ENCODE measurements at regions not wholly inside any gene's neighbourhood (a gene's known extent, or its start where the extent isn't known, plus 50 kb on each side); places are given as distances from the start of the nearest gene placed in this dataset.

DNA sequence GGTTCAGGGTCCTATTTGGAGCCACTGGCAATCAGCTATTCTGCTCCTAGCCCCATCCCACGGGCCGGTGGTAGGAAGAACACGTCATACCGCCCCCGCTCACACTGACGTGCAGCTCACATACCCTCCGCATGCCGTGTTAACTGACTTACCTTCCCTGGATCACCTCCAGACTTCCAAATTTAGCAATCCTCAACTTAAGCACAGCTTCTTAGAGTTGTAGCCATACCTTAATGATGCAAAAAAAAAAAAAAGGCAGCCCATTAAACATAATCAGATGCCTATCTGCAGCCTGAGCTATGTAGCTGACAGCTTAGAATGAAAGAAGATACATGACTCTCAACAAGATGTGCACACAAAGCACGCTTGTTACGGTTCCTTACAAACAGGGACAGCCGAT, 93.0 kb downstream of the IRX2 start:
- no peak for DNase-seq (ENCODE audit: low read depth in 2 of 2)

- no peak for DNase-seq (ENCODE audit: low read depth in 2 of 2)
Measured at GRCh38 chr5:2657151-2657550, 94.3 kb downstream of the IRX2 start.

DNA sequence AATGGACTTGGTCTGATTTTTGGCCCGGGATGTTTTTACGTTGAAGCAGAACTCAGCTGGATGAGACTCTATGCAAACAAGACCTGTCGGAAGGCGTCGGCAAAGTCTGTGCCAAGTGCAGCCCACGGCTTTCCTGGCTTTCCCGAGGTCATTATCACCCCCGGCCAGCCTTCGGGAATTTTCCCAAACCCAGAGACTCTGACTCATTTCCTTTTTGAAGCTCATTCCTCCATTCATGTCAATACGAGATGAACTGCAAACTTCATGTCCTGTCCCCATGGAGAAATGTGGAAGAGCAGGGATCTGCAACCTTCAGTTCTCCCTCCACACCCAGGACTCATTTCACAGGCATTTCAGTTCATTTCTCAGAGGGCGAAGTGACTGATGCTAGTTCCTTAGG, 95.3 kb downstream of the IRX2 start:
- DNase-seq (ENCODE audit: low read depth in 2 of 2) = no peak

- DNase-seq (ENCODE audit: low read depth in 2 of 2) = no peak
Measured at GRCh38 chr5:2653991-2654390, 97.5 kb downstream of the IRX2 start.

- no peak for DNase-seq (ENCODE audit: low read depth in 2 of 2)
Measured at GRCh38 chr5:2651116-2651515, 100.4 kb downstream of the IRX2 start.

DNA sequence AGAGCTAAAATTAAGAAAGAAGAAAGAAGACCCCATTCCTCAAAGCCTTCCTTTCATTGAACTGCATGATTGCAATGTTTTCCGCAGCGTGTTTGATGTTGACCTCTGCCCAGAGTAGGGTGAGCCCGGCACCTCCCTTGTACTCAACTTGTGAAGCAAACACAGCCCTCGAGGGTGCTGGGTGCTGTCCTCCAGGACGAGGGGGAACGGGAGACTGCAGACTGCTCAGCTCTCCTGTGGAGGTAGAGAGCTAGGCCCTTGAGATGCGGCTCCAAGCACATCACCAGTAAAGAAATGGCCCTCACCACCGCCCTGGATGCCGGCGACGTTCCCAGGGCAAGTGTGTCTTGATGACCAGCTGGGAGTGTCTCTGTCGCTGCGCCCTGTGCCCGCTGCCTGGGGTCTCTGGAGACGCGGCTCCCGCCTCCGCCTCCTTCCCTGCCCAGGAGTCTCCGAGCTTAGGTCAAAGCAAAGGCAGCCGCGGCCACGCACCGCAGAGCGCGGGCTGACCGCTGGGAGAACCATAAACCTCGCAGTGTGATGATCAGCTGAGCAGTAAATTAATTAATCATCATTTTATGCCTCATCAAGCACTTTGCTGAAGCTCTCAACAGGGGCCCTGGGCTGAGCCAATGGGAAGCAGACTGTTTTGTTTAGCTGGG, 108.7 kb downstream of the IRX2 start:
- no peak for DNase-seq (ENCODE audit: low read depth in 2 of 2)

DNA sequence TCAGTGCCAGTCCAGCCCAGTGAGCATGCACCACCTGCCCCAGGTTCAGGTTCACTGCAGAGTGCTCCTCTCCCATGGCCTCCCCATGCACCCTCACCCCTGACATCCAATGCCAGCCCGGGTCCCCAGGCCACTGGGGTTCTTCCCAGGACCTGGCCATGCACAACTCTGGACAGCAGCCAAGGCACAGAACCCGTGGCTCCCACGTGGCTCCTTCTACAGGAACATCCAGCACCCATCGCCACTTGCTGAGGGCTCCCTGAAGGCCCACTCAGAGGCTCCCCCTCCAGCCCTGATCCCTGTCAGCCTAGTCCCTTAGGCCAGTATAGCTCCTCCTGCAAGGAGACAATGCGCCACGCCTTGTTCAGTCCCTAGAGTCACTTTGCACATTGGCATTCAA, 110.8 kb downstream of the IRX2 start:
- DNase-seq (ENCODE audit: low read depth in 2 of 2) = no peak

- DNase-seq (ENCODE audit: low read depth in 2 of 2) = no peak
Measured at GRCh38 chr5:2639425-2639824, 112.1 kb downstream of the IRX2 start.

DNA sequence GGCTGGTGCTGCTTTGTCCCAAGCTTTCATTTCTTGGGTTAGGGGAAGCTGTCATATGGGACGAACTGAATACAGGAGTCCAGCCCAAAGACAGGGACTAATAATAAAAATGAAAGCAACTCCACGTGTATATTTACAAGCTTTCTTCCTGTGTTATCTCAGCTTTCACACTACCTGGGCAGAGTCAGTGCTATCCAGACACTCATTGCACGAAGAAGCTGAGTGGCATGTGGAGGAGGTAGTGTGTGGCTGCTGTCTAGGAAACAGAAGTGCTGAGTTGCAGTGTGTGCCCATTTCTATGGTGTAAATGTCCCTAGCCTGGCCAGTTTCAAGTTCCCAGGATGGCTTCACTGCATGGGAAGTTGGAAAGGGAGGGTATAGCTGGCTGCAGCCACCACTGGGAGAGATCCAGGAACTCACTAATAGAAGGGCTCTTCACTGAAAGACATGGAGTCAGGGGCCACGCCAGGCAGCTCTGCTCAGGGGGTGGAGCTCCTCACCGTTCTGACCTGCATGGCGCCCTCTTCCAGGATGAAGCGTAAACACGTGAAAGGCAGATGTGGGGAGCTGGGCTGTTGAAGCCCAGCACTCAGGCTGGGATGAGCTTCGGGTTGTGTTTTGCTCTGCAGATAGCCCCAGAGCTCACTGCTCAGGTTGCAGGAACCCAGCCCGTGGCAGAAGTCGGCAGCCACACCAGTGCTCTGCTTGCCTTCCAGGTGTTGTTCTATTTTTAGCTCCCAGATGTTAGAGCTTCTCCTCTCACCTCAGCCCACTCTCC, 116.9 kb downstream of the IRX2 start:
- no peak for DNase-seq (ENCODE audit: low read depth in 2 of 2)

DNA sequence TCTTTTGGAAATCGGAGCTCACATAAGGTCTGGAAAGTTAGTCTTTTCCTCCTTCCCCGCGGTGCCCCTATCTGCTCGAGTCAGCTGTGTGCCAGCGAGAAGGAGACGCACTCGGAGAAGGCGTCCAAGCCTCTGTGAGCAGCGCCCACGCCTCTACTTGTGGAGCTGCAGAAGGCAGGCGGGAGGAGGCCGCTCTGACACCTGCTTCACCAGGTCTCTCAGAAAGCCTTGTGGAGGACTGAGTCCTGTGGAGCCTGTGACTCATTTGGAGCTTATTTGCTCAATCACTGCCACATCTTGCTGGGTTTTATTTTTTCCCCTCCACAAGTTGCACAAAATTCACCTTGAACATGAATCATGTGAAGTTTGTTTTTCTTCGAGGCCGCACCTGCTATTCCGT, 117.5 kb downstream of the IRX2 start:
- DNase-seq (ENCODE audit: low read depth in 2 of 2) = no peak

DNA sequence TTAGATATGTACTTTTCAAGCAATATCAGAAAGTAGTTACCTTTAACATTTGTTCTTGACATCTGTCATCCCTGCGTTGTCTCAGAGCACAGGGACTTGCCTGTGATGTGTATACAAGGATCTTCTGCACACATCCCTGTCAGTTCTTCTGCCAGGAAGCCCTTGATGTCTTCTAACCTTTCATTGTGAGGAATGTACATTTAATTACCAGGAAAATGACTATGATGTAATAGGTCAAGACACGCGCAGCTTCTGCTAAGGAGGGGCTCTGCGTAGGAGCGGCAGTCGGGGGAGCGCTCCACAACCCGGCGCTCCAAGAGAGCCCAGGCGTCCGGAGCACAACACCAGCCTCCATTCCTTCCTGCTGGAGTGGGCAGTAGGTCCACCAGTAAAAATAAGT, 119.7 kb downstream of the IRX2 start:
- no peak for DNase-seq (ENCODE audit: low read depth in 2 of 2)

GRCh38 chr5:2629045-2629444, 122.4 kb downstream of the IRX2 start:
- DNase-seq (ENCODE audit: low read depth in 2 of 2) = no peak

DNA sequence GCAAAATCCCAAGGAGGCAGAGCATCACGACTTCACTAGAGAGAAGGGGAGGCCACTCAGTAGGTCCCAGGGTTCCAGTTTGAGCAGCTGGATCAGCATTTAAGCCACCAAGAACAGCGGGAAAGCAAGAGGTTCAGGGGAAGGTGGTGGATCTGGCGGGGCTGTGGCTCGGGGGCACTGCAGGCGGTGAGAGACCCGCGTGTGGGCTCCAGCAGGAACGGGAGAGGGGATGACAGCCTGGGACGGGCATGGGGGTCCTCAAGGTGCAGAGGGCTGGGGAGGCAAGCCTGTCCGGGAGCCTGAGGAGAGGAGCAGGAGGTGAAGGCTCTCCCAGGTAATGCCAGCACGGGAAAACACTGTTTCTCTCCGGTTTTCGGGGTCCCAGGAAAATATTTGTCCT, 123.6 kb downstream of the IRX2 start:
- no peak for DNase-seq (ENCODE audit: low read depth in 2 of 2)

DNA sequence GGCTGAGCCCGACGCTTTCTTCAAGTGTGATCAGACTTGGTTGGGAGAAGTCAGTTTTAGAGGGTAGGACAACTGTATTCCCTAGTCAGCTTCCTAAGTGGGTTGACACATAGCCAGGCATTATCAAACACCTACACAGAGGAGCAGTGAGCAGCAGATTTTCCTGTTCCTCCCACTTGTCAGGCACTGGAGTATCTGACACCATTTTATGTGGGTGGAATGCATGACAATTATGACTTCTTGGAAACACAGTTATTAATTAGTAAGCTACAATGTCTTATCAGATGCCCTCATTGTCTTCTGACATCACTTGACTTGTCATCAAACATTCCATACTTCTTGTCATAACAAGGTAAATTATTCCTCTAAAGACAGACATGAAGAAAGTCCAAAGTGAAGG, 124.9 kb downstream of the IRX2 start:
- DNase-seq (ENCODE audit: low read depth in 2 of 2) = no peak

GRCh38 chr5:2622866-2623265, 128.6 kb downstream of the IRX2 start:
- no peak for DNase-seq (ENCODE audit: low read depth in 2 of 2)

GRCh38 chr5:2621631-2622030, 129.8 kb downstream of the IRX2 start:
- DNase-seq (ENCODE audit: low read depth in 2 of 2) = no peak

GRCh38 chr5:2619216-2619615, 132.3 kb downstream of the IRX2 start:
- DNase-seq (ENCODE audit: low read depth in 2 of 2) = no peak

DNA sequence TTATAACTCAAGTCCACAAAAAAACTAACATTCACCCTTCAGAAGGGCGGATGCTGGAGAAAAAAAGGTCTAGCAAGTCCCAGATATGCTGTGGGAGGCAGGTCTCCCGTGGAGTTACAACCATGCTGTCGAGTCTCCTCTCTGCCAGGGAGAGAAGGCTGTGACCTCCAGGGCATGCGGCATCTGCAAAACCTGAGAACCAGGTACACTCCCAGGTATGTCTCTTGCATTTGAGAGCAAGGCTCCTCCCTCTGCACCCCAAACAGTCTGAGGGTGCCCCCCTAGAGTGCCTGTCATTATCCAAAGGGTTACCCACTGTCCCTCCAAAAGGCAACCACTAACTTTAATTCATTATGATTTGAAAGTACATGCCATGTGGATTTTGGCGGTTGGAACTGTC, 134.0 kb downstream of the IRX2 start:
- DNase-seq (ENCODE audit: low read depth in 2 of 2) = no peak

- no peak for DNase-seq (ENCODE audit: low read depth in 2 of 2)
Measured at GRCh38 chr5:2615917-2616316, 135.6 kb downstream of the IRX2 start.

- DNase-seq (ENCODE audit: low read depth in 2 of 2) = no peak
Measured at GRCh38 chr5:2614571-2614970, 136.9 kb downstream of the IRX2 start.

GRCh38 chr5:2611659-2612058, 139.8 kb downstream of the IRX2 start:
- no peak for DNase-seq (ENCODE audit: low read depth in 2 of 2)

DNA sequence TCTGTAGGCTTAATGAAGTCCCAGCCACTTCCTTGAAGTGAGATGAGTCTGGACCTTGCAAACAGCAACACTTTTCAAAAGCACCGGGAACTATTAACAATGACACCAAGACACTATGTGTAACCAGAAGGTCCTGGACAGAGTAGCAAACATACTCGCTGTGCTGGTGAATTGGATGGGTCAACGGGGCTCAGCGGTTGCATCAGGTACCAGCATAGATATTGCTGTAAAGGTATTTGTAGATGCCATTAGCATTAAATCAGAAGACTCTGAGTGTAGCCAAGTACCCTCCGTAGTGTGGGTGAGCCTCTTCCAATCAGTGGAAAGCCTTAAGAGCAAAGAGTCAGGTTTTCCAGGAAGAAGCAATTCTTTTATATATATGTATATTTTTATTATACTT, 140.5 kb downstream of the IRX2 start:
- no peak for DNase-seq (ENCODE audit: low read depth in 2 of 2)

- DNase-seq (ENCODE audit: low read depth in 2 of 2) = no peak
Measured at GRCh38 chr5:2608391-2608790, 143.1 kb downstream of the IRX2 start.

- DNase-seq (ENCODE audit: low read depth in 2 of 2) = no peak
Measured at GRCh38 chr5:2607598-2607997, 143.9 kb downstream of the IRX2 start.

All from stimulated activated CD4-positive, alpha-beta T cell treated with anti-CD3 and anti-CD28 coated beads, Interleukin-4, amount 100 ng/mL, for 48 hours (primary cell).